Testis (tissue), 2 donors: ENCODE measurements at regions not wholly inside any gene's neighbourhood (a gene's known extent, or its start where the extent isn't known, plus 50 kb on each side); places are given as distances from the start of the nearest gene placed in this dataset.

Source experiments
- POLR2A ChIP-seq: fragments of 450-650 bp; IDR thresholded peaks from one replicate; pipeline ENCODE4 v1.6.1; 2017; ENCODE audit warnings: antibody characterized with exemption, mild to moderate bottlenecking, moderate library complexity
- TF ChIP-seq, protein P1 (sequence below), 3 experiments: fragments of 450-650 bp in 2 of 3; fragments of 200-600 bp in 1 of 3; sonication (generic) in 1 of 3; IDR thresholded peaks; one replicate each; pipeline ENCODE4 v1.5.1; 2016 to 2019; ENCODE audit warnings: antibody characterized with exemption in 3 of 3, mild to moderate bottlenecking in 2 of 3, moderate library complexity in 1 of 3

DNA sequence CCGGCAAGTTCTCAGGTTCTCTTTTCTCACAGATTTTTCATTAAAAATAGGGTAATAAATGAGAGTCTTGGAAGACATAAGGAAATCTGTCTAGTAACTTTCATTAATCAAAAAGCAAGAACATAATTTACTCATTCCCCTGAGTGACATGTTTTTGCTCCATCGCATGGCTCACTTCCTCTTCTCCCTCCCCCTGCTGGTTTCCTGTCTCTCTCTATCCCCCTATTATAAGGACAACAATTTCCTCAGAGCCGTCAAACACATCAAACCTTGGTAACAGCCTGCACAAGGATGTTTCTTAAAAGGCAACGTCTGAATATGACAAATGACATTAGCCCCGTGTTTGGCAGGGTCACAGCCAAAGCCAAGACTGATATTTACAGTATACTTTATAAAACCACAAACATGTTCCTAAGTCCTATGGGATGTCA is 1149.6 kb downstream of the IGSF11 start:
- TF ChIP-seq, protein P1, sequence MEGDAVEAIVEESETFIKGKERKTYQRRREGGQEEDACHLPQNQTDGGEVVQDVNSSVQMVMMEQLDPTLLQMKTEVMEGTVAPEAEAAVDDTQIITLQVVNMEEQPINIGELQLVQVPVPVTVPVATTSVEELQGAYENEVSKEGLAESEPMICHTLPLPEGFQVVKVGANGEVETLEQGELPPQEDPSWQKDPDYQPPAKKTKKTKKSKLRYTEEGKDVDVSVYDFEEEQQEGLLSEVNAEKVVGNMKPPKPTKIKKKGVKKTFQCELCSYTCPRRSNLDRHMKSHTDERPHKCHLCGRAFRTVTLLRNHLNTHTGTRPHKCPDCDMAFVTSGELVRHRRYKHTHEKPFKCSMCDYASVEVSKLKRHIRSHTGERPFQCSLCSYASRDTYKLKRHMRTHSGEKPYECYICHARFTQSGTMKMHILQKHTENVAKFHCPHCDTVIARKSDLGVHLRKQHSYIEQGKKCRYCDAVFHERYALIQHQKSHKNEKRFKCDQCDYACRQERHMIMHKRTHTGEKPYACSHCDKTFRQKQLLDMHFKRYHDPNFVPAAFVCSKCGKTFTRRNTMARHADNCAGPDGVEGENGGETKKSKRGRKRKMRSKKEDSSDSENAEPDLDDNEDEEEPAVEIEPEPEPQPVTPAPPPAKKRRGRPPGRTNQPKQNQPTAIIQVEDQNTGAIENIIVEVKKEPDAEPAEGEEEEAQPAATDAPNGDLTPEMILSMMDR (IDR thresholded peaks at IDR 0.05): no peak
- TF ChIP-seq POLR2A: no peak
